ENCODE measurements at regions not wholly inside any gene's neighbourhood (a gene's known extent, or its start where the extent isn't known, plus 50 kb on each side); places are given as distances from the start of the nearest gene placed in this dataset.
A peak's percentile ranks its signal among the peaks of the same experiment; 100 is the strongest.

GRCh38 chr6:91483415-91484105, 896.7 kb upstream of the MAP3K7 start:
- no peak for DNase-seq

GRCh38 chr6:91482498-91482897, 895.6 kb upstream of the MAP3K7 start:
- peak; percentile 2 for DNase-seq

GRCh38 chr6:91480402-91480801, 893.5 kb upstream of the MAP3K7 start:
- no peak for DNase-seq

- DNase-seq, result no peak
Observed at GRCh38 chr6:91477688-91478087, 890.8 kb upstream of the MAP3K7 start.

GRCh38 chr6:91476000-91476399, 889.1 kb upstream of the MAP3K7 start:
- no peak for DNase-seq

GRCh38 chr6:91465393-91465792, 878.5 kb upstream of the MAP3K7 start:
- DNase-seq, result no peak

GRCh38 chr6:91464718-91465117, 877.8 kb upstream of the MAP3K7 start:
- DNase-seq, result no peak

GRCh38 chr6:91464201-91464600, 877.3 kb upstream of the MAP3K7 start:
- no peak for DNase-seq

GRCh38 chr6:91462241-91462640, 875.4 kb upstream of the MAP3K7 start:
- no peak for DNase-seq

- no peak for DNase-seq
Observed at GRCh38 chr6:91453224-91453878, 866.5 kb upstream of the MAP3K7 start.

- no peak for DNase-seq
Observed at GRCh38 chr6:91449539-91449938, 862.7 kb upstream of the MAP3K7 start.

- no peak for DNase-seq
Observed at GRCh38 chr6:91447530-91448254, 860.8 kb upstream of the MAP3K7 start.

GRCh38 chr6:91447081-91447480, 860.2 kb upstream of the MAP3K7 start:
- no peak for DNase-seq

- no peak for DNase-seq
Observed at GRCh38 chr6:91443405-91443804, 856.5 kb upstream of the MAP3K7 start.

- DNase-seq, result no peak
Observed at GRCh38 chr6:91442342-91442741, 855.5 kb upstream of the MAP3K7 start.

GRCh38 chr6:91438570-91438969, 851.7 kb upstream of the MAP3K7 start:
- DNase-seq, result no peak

GRCh38 chr6:91437315-91437729, 850.5 kb upstream of the MAP3K7 start:
- no peak for DNase-seq

GRCh38 chr6:91436448-91436847, 849.6 kb upstream of the MAP3K7 start:
- DNase-seq, result no peak

- no peak for DNase-seq
Observed at GRCh38 chr6:91435630-91436029, 848.8 kb upstream of the MAP3K7 start.

- DNase-seq, result no peak
Observed at GRCh38 chr6:91434576-91434975, 847.7 kb upstream of the MAP3K7 start.

GRCh38 chr6:91433660-91434534, 847.0 kb upstream of the MAP3K7 start:
- no peak for DNase-seq

GRCh38 chr6:91428953-91429560, 842.2 kb upstream of the MAP3K7 start:
- no peak for DNase-seq

GRCh38 chr6:91428296-91428695, 841.4 kb upstream of the MAP3K7 start:
- DNase-seq, result no peak
